ENCODE measurements at regions not wholly inside any gene's neighbourhood (a gene's known extent, or its start where the extent isn't known, plus 50 kb on each side); places are given as distances from the start of the nearest gene placed in this dataset.

DNA sequence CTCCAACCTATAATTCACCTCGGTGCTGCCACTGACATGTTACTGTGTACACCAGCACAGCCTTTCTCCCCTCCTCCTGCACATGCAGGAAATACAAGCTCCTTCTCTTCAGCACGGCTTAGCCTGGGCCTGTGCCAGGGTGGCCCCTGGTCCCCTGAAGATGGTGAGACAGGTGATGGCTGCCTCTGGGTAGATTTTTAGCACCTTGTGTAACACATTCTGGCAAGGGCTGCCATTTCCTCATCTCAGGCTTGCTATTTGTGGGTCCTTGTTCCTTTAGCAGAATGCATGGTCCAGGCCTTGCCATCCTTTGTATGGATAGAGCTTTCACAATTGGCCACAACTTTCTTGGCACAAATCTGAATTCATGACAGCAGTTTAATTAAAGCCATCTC is 151.3 kb downstream of the CDC5L start:
- H3K4me1 ChIP-seq (ENCODE audit: insufficient read depth, low read length) = no peaks in the 10 kb centered on the region
- H3K27me3 ChIP-seq (ENCODE audit: insufficient read depth, low read length, poor library complexity) = peaks cover 6% of the 10 kb centered on the region
- no peak overlapping the region for H3K4me3 ChIP-seq (ENCODE audit: low read depth in 1 of 2, low read length in 2 of 2)
- H3K4me2 ChIP-seq (ENCODE audit: insufficient read depth, low read length) = no peak overlapping the region
- TF ChIP-seq, protein P1, sequence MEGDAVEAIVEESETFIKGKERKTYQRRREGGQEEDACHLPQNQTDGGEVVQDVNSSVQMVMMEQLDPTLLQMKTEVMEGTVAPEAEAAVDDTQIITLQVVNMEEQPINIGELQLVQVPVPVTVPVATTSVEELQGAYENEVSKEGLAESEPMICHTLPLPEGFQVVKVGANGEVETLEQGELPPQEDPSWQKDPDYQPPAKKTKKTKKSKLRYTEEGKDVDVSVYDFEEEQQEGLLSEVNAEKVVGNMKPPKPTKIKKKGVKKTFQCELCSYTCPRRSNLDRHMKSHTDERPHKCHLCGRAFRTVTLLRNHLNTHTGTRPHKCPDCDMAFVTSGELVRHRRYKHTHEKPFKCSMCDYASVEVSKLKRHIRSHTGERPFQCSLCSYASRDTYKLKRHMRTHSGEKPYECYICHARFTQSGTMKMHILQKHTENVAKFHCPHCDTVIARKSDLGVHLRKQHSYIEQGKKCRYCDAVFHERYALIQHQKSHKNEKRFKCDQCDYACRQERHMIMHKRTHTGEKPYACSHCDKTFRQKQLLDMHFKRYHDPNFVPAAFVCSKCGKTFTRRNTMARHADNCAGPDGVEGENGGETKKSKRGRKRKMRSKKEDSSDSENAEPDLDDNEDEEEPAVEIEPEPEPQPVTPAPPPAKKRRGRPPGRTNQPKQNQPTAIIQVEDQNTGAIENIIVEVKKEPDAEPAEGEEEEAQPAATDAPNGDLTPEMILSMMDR (IDR thresholded peaks at IDR 0.05; ENCODE audit: borderline replicate concordance, extremely low read depth, low read length, poor library complexity, severe bottlenecking) = no peak
- TF ChIP-seq EZH2 (IDR thresholded peaks at IDR 0.05; ENCODE audit: borderline replicate concordance, low read depth, low read length, severe bottlenecking) = no peak
- DNase-seq = no peak
- no peak overlapping the region for H3K9ac ChIP-seq (ENCODE audit: low read depth, low read length)
- no peak overlapping the region for H2AFZ ChIP-seq (ENCODE audit: low read depth, low read length)
- no peak for ATAC-seq (ENCODE audit: insufficient read depth, low read depth)
- H3K36me3 ChIP-seq (ENCODE audit: insufficient read depth, low read length) = no peaks in the 10 kb centered on the region
- no peak overlapping the region for H3K27ac ChIP-seq (ENCODE audit: low read length)
- no peaks in the 10 kb centered on the region for H3K9me3 ChIP-seq (ENCODE audit: insufficient read depth, low read length, severe bottlenecking)
- H4K20me1 ChIP-seq (ENCODE audit: insufficient read depth, low read length) = no peaks in the 10 kb centered on the region
- no peaks in the 10 kb centered on the region for H3K79me2 ChIP-seq (ENCODE audit: insufficient read depth, low read length)

DNA sequence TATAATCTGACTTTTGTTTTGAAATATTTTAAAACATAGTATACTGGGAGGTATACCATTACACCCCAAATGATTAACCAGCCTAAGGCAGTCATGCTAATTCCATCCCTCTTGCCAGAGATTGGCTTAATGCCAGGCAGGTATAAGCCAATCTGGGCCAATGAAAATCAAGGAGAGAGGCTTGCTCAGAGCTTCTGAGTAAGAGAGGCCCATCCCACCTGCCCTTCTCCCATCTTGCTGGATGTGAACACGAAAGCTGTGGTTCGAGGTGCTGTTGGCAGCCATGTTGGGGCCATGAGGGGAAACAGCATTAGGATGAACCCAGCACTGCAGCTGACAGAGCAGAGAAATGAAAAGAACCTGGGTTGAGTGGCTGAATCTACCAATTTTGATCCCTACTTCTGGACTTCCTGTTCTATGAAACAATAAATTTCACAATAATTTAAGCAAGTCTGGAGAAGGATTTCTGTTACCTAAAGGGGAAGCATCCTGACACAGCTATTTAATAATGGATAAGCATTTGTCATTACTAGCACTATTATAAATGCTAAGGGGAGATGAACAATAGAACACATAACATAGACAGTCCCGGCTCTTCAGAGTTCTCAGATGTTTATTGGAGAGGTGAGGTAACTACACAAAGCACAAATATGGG is 152.3 kb downstream of the CDC5L start:
- Histone ChIP-seq H2AFZ (ENCODE audit: low read depth, low read length) (no peak overlapping the region), H3K9ac (ENCODE audit: low read depth, low read length) (no peak overlapping the region), H3K27ac (ENCODE audit: low read length) (no peak overlapping the region), H3K9me3 (ENCODE audit: insufficient read depth, low read length, severe bottlenecking) (no peaks in the 10 kb centered on the region), H3K79me2 (ENCODE audit: insufficient read depth, low read length) (no peaks in the 10 kb centered on the region), H3K4me3 (ENCODE audit: low read depth in 1 of 2, low read length in 2 of 2) (no peak overlapping the region), H3K36me3 (ENCODE audit: insufficient read depth, low read length) (no peaks in the 10 kb centered on the region), H3K27me3 (ENCODE audit: insufficient read depth, low read length, poor library complexity) (peaks cover 6% of the 10 kb centered on the region), H4K20me1 (ENCODE audit: insufficient read depth, low read length) (no peaks in the 10 kb centered on the region), H3K4me2 (ENCODE audit: insufficient read depth, low read length) (no peak overlapping the region), H3K4me1 (ENCODE audit: insufficient read depth, low read length) (no peaks in the 10 kb centered on the region)
- ATAC-seq (ENCODE audit: insufficient read depth, low read depth) (no peak), DNase-seq (no peak)
- TF ChIP-seq EZH2 (IDR thresholded peaks at IDR 0.05; ENCODE audit: borderline replicate concordance, low read depth, low read length, severe bottlenecking) = no peak
- TF ChIP-seq, protein P1 (IDR thresholded peaks at IDR 0.05; ENCODE audit: borderline replicate concordance, extremely low read depth, low read length, poor library complexity, severe bottlenecking) = no peak

DNA sequence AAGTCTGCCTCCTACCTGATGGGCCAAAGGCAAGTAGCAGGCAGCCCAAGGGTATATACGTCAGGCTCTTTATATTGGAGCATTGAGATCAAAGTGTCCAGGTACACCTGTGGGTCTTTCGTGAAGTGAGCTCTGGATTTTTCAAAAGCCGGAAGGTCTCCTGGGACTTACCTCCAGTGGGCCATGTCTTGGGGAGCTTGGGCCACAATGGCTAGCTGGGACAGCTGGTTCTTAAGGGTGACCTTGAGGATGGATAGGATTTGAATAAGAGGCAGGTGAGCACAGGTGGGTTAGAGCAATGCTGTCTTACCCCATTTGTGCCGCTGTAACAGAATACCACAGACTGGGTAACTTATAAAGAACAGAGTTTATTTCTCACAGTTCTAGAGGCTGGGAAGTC is 153.4 kb downstream of the CDC5L start:
- Histone ChIP-seq H2AFZ (ENCODE audit: low read depth, low read length) (no peak overlapping the region), H3K4me3 (ENCODE audit: low read depth in 1 of 2, low read length in 2 of 2) (no peak overlapping the region), H3K79me2 (ENCODE audit: insufficient read depth, low read length) (no peaks in the 10 kb centered on the region), H3K9me3 (ENCODE audit: insufficient read depth, low read length, severe bottlenecking) (no peaks in the 10 kb centered on the region), H3K27ac (ENCODE audit: low read length) (no peak overlapping the region), H3K9ac (ENCODE audit: low read depth, low read length) (no peak overlapping the region), H3K4me1 (ENCODE audit: insufficient read depth, low read length) (no peaks in the 10 kb centered on the region), H3K4me2 (ENCODE audit: insufficient read depth, low read length) (no peak overlapping the region), H3K27me3 (ENCODE audit: insufficient read depth, low read length, poor library complexity) (peaks cover 6% of the 10 kb centered on the region), H3K36me3 (ENCODE audit: insufficient read depth, low read length) (no peaks in the 10 kb centered on the region), H4K20me1 (ENCODE audit: insufficient read depth, low read length) (no peaks in the 10 kb centered on the region)
- ATAC-seq (ENCODE audit: insufficient read depth, low read depth) (no peak), DNase-seq (no peak)
- TF ChIP-seq EZH2 (IDR thresholded peaks at IDR 0.05; ENCODE audit: borderline replicate concordance, low read depth, low read length, severe bottlenecking) = no peak
- TF ChIP-seq, protein P1 (IDR thresholded peaks at IDR 0.05; ENCODE audit: borderline replicate concordance, extremely low read depth, low read length, poor library complexity, severe bottlenecking) = no peak
